ENCODE measurements at regions not wholly inside any gene's neighbourhood (a gene's known extent, or its start where the extent isn't known, plus 50 kb on each side); places are given as distances from the start of the nearest gene placed in this dataset.

- no peak for DNase-seq
Measured at GRCh38 chr15:39192979-39193560, 387.8 kb upstream of the THBS1 start.

GRCh38 chr15:39193611-39194010 lies 387.3 kb upstream of the THBS1 start:
- no peak for DNase-seq

- DNase-seq = no peak
Measured at GRCh38 chr15:39194106-39194830, 386.6 kb upstream of the THBS1 start.

GRCh38 chr15:39195961-39196486 lies 384.9 kb upstream of the THBS1 start:
- DNase-seq = no peak

- no peak for DNase-seq
Measured at GRCh38 chr15:39198044-39199000, 382.6 kb upstream of the THBS1 start.

GRCh38 chr15:39199076-39199475 lies 381.8 kb upstream of the THBS1 start:
- no peak for DNase-seq

- DNase-seq = no peak
Measured at GRCh38 chr15:39200586-39200985, 380.3 kb upstream of the THBS1 start.

GRCh38 chr15:39202641-39203040 lies 378.2 kb upstream of the THBS1 start:
- DNase-seq = no peak

GRCh38 chr15:39204031-39204430 lies 376.8 kb upstream of the THBS1 start:
- no peak for DNase-seq

- no peak for DNase-seq
Measured at GRCh38 chr15:39205081-39205480, 375.8 kb upstream of the THBS1 start.

- no peak for DNase-seq
Measured at GRCh38 chr15:39205506-39206371, 375.1 kb upstream of the THBS1 start.

GRCh38 chr15:39207532-39208115 lies 373.3 kb upstream of the THBS1 start:
- no peak for DNase-seq

- DNase-seq = no peak
Measured at GRCh38 chr15:39208187-39208586, 372.7 kb upstream of the THBS1 start.

GRCh38 chr15:39209548-39210211 lies 371.2 kb upstream of the THBS1 start:
- no peak for DNase-seq

- DNase-seq = no peak
Measured at GRCh38 chr15:39211108-39211979, 369.5 kb upstream of the THBS1 start.

- DNase-seq = no peak
Measured at GRCh38 chr15:39213385-39213840, 367.5 kb upstream of the THBS1 start.

- no peak for DNase-seq
Measured at GRCh38 chr15:39215015-39215414, 365.9 kb upstream of the THBS1 start.

- no peak for DNase-seq
Measured at GRCh38 chr15:39216816-39217215, 364.1 kb upstream of the THBS1 start.

GRCh38 chr15:39219608-39220007 lies 361.3 kb upstream of the THBS1 start:
- DNase-seq = no peak

All from CD4-positive, alpha-beta T cell treated with Interleukin-12 subunit alpha and Interleukin-12 subunit beta, for 1 hour (primary cell).